Esophagus muscularis mucosa (tissue), 4 donors: ENCODE measurements at regions not wholly inside any gene's neighbourhood (a gene's known extent, or its start where the extent isn't known, plus 50 kb on each side); places are given as distances from the start of the nearest gene placed in this dataset.

Experiments
- DNase-seq: peaks from one replicate; pipeline ENCODE4 v3.0.0-alpha.2; 2017; ENCODE audit errors: extremely low spot score
- H3K27ac ChIP-seq, 4 donors: fragments of 200-600 bp; sonication (generic); replicated peaks in 1 of 4; 1 replicate in 3 of 4; 2 replicates in 1 of 4; pipeline ENCODE4 v1.5.1; 2016 to 2019; ENCODE audit warnings: mild to moderate bottlenecking in 1 of 4
- H3K27me3 ChIP-seq, 4 donors: fragments of 200-600 bp; sonication (generic); one replicate each; pipeline versions ENCODE4 v1.5.1 to v1.6.0; 2016 to 2019
- H3K36me3 ChIP-seq, 4 donors: fragments of 200-600 bp; sonication (generic); one replicate each; pipeline ENCODE4 v1.5.1; 2016 to 2019
- H3K4me1 ChIP-seq, 4 donors: fragments of 200-600 bp; sonication (generic); one replicate each; pipeline ENCODE4 v1.5.1; 2016 to 2019
- H3K4me3 ChIP-seq, 4 donors: fragments of 200-600 bp; sonication (generic); 1 replicate in 2 of 4; 2 replicates in 2 of 4; pipeline ENCODE4 v1.5.1; 2016 to 2019; ENCODE audit warnings: mild to moderate bottlenecking in 4 of 4, moderate library complexity in 1 of 4
- H3K9me3 ChIP-seq, 4 donors: fragments of 200-600 bp; sonication (generic); 1 replicate in 3 of 4; 2 replicates in 1 of 4; pipeline ENCODE4 v1.5.1; 2016 to 2019
- EP300 ChIP-seq: sonication (generic); formaldehyde crosslinking; IDR thresholded peaks from one replicate; pipeline ENCODE4 v1.6.1; 2017; ENCODE audit warnings: antibody characterized with exemption
- POLR2A ChIP-seq: fragments of 450-650 bp; IDR thresholded peaks from one replicate; pipeline ENCODE4 v1.6.1; 2017; ENCODE audit warnings: antibody characterized with exemption, moderate library complexity, mild to moderate bottlenecking, low read depth
- POLR2AphosphoS5 ChIP-seq, 2 donors: sonication (generic); formaldehyde crosslinking; IDR thresholded peaks; one replicate each; pipeline ENCODE4 v1.6.1; 2017; ENCODE audit warnings: antibody characterized with exemption in 2 of 2
- WGBS: methylation state at CpG from one replicate; pipeline ENCODE4 v1.1.5; 2018; 5-methylcytosine and 5-hydroxymethylcytosine counted together
- intact Hi-C: fragments of 100-400 bp; cut with DNase I; formaldehyde crosslinking; loops from one replicate; pipeline ENCODE4 v1.15.1; 2023
- TF ChIP-seq, protein P1 (sequence below), 3 experiments: fragments of 200-600 bp in 2 of 3; fragments of 450-650 bp in 1 of 3; sonication (generic) in 2 of 3; IDR thresholded peaks; one replicate each; pipeline ENCODE4 v1.5.1; 2017 to 2019; ENCODE audit warnings: antibody characterized with exemption in 3 of 3, mild to moderate bottlenecking in 2 of 3, moderate library complexity in 1 of 3

DNA sequence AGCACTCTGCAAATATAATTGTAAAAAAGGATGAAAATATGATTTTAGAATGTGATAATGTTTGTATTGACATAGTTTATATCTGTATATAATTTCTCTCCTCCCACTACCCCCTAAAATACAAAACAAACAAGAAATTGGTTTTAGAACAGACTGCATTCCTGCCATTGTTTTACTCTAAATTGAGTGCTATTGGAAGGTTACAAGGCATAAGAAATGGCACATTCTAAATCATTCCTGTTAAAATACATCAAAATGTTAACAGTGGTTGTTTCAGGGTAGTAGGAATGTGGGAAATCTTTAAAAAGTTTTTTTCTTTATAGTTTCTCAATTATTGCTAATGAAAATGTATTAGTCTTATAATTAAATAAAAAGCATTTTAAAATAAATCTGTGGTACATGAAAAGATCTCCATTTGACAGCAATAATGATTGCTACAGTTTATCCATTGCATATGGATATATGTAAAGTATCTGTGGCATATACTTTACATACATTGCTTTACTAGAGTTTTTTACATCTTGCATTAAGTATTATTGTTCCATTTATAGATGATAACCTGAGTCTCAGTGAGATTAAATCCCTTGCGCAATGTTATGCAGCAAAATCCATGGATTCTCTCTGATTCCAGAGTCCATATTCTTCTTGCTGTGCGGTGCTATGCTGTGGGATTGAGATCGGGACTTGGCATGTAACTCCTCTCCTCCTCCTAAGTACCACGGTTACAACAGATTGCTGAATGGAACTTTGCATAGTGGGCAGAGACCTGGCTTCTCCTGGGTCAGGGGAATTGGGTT is 319.8 kb downstream of the LMO4 start:
- peaks cover 0 to 15% (median 11%) of the 10 kb centered on the region in 4 donors for H3K4me1 ChIP-seq
- TF ChIP-seq POLR2AphosphoS5 (IDR thresholded peaks at IDR 0.05) (no peak), POLR2A (no peak), EP300 (no peak)
- TF ChIP-seq, protein P1, sequence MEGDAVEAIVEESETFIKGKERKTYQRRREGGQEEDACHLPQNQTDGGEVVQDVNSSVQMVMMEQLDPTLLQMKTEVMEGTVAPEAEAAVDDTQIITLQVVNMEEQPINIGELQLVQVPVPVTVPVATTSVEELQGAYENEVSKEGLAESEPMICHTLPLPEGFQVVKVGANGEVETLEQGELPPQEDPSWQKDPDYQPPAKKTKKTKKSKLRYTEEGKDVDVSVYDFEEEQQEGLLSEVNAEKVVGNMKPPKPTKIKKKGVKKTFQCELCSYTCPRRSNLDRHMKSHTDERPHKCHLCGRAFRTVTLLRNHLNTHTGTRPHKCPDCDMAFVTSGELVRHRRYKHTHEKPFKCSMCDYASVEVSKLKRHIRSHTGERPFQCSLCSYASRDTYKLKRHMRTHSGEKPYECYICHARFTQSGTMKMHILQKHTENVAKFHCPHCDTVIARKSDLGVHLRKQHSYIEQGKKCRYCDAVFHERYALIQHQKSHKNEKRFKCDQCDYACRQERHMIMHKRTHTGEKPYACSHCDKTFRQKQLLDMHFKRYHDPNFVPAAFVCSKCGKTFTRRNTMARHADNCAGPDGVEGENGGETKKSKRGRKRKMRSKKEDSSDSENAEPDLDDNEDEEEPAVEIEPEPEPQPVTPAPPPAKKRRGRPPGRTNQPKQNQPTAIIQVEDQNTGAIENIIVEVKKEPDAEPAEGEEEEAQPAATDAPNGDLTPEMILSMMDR (IDR thresholded peaks at IDR 0.05), result no peak
- no peaks in the 10 kb centered on the region for H3K36me3 ChIP-seq
- H3K27ac ChIP-seq, result no peak overlapping the region
- no peak for DNase-seq
- 100% methylated on average over 4 of the region's 4 CpGs for WGBS
- intact Hi-C loops, result no loop called here
- no peaks in the 10 kb centered on the region for H3K27me3 ChIP-seq
- H3K4me3 ChIP-seq, result no peak overlapping the region
- H3K9me3 ChIP-seq, result no peaks in the 10 kb centered on the region

DNA sequence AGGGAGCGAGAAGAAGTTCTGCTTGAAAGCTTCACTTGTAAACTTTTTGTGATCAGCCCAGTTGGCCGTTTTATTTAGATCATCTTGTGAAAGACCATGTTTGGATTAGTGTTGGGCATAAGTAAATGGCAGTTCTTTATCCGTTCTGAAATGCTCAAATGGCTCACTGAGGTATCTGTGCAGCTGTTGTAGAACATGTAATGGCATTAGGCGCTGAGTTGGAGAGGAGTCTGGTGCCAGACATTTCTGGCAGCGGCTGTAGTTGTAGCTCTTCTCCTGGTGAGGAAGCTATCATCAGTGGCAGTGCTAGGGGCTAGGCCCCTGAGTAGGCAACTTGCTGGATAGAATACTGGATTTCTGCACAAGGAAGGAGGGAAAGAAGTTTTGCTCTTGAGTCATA is 321.6 kb downstream of the LMO4 start:
- Histone ChIP-seq H3K9me3 (no peaks in the 10 kb centered on the region), H3K36me3 (no peaks in the 10 kb centered on the region), H3K4me3 (no peak overlapping the region), H3K27me3 (no peaks in the 10 kb centered on the region), H3K4me1 (no peaks in the 10 kb centered on the region), H3K27ac (no peak overlapping the region)
- TF ChIP-seq, protein P1 (IDR thresholded peaks at IDR 0.05), result no peak
- no peak for TF ChIP-seq POLR2A
- no peak for TF ChIP-seq POLR2AphosphoS5 (IDR thresholded peaks at IDR 0.05)
- intact Hi-C loops, result no loop called here
- 90% methylated on average over 5 of the region's 5 CpGs for WGBS
- DNase-seq, result no peak

- 97% methylated on average over 3 of the region's 3 CpGs for WGBS
- H3K36me3 ChIP-seq, result no peaks in the 10 kb centered on the region
- H3K9me3 ChIP-seq, result no peaks in the 10 kb centered on the region
- no peak overlapping the region for H3K27ac ChIP-seq
- no peak for DNase-seq
- no peaks in the 10 kb centered on the region for H3K4me1 ChIP-seq
- H3K27me3 ChIP-seq, result no peaks in the 10 kb centered on the region
- intact Hi-C loops, result no loop called here
- TF ChIP-seq POLR2A (no peak), POLR2AphosphoS5 (IDR thresholded peaks at IDR 0.05) (no peak), EP300 (no peak)
- TF ChIP-seq, protein P1 (IDR thresholded peaks at IDR 0.05), result no peak
- H3K4me3 ChIP-seq, result no peak overlapping the region
Measured at GRCh38 chr1:87652176-87652575, 323.5 kb downstream of the LMO4 start.

- no peak overlapping the region for H3K27ac ChIP-seq
- no peak for DNase-seq
- H3K9me3 ChIP-seq, result peaks cover 0 to 7% (median 3%) of the 10 kb centered on the region in 4 donors
- TF ChIP-seq, protein P1 (IDR thresholded peaks at IDR 0.05), result no peak
- TF ChIP-seq POLR2A (no peak), POLR2AphosphoS5 (IDR thresholded peaks at IDR 0.05) (no peak), EP300 (no peak)
- H3K27me3 ChIP-seq, result no peaks in the 10 kb centered on the region
- intact Hi-C loops, result no loop called here
- H3K4me3 ChIP-seq, result no peak overlapping the region
- WGBS, result 96% methylated on average over 2 of the region's 2 CpGs
- no peaks in the 10 kb centered on the region for H3K36me3 ChIP-seq
- no peaks in the 10 kb centered on the region for H3K4me1 ChIP-seq
Measured at GRCh38 chr1:87665151-87665550, 336.5 kb downstream of the LMO4 start.

DNA sequence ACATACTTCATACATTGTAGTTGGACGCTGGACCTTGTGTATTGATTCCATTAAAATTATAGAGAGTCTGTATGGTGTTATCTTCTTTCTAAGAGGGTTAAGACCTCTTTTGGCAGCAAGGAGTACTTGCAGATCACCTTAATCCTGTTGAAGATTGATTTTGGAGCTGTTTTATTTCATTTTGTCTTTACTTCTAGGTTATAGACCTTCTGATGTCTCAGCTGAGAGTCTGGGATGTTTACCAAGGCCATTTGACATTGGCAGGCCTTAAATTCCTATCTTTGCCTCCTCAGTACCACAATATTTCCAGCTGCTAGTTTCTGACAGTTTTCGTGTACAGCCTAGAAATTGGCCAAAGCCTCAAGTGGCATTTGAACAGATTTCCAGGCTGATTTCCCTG is 338.0 kb downstream of the LMO4 start:
- Histone ChIP-seq H3K27me3 (no peaks in the 10 kb centered on the region), H3K36me3 (no peaks in the 10 kb centered on the region), H3K27ac (no peak overlapping the region), H3K4me3 (no peak overlapping the region), H3K4me1 (no peaks in the 10 kb centered on the region), H3K9me3 (no peaks in the 10 kb centered on the region)
- intact Hi-C loops, result no loop called here
- no peak for DNase-seq
- 88% methylated on average over 2 of the region's 2 CpGs for WGBS
- no peak for TF ChIP-seq POLR2AphosphoS5 (IDR thresholded peaks at IDR 0.05)
- TF ChIP-seq EP300, result no peak
- TF ChIP-seq, protein P1 (IDR thresholded peaks at IDR 0.05), result no peak
- no peak for TF ChIP-seq POLR2A
